ENCODE measurements at regions not wholly inside any gene's neighbourhood (a gene's known extent, or its start where the extent isn't known, plus 50 kb on each side); places are given as distances from the start of the nearest gene placed in this dataset.

- no peak for DNase-seq
Observed at GRCh38 chr5:68352166-68352565, 136.6 kb downstream of the PIK3R1 start.

GRCh38 chr5:68353605-68354004 is 138.0 kb downstream of the PIK3R1 start:
- no peak for DNase-seq

- no peak for DNase-seq
Observed at GRCh38 chr5:68354315-68354714, 138.8 kb downstream of the PIK3R1 start.

GRCh38 chr5:68356216-68356615 is 140.7 kb downstream of the PIK3R1 start:
- DNase-seq, result no peak

- DNase-seq, result no peak
Observed at GRCh38 chr5:68356623-68357022, 141.1 kb downstream of the PIK3R1 start.

- DNase-seq, result no peak
Observed at GRCh38 chr5:68359699-68360098, 144.1 kb downstream of the PIK3R1 start.

- DNase-seq, result no peak
Observed at GRCh38 chr5:68362331-68362730, 146.8 kb downstream of the PIK3R1 start.

GRCh38 chr5:68365889-68366288 is 150.3 kb downstream of the PIK3R1 start:
- no peak for DNase-seq

- no peak for DNase-seq
Observed at GRCh38 chr5:68367287-68367686, 151.7 kb downstream of the PIK3R1 start.

- DNase-seq, result no peak
Observed at GRCh38 chr5:68367717-68368116, 152.2 kb downstream of the PIK3R1 start.

- no peak for DNase-seq
Observed at GRCh38 chr5:68368311-68369022, 152.9 kb downstream of the PIK3R1 start.

GRCh38 chr5:68369023-68369359 is 153.4 kb downstream of the PIK3R1 start:
- no peak for DNase-seq

GRCh38 chr5:68369457-68370125 is 154.0 kb downstream of the PIK3R1 start:
- DNase-seq, result no peak

- no peak for DNase-seq
Observed at GRCh38 chr5:68370196-68370595, 154.6 kb downstream of the PIK3R1 start.

GRCh38 chr5:68371607-68372006 is 156.1 kb downstream of the PIK3R1 start:
- DNase-seq, result no peak

- no peak for DNase-seq
Observed at GRCh38 chr5:68372161-68372560, 156.6 kb downstream of the PIK3R1 start.

GRCh38 chr5:68373050-68373449 is 157.5 kb downstream of the PIK3R1 start:
- DNase-seq, result no peak

GRCh38 chr5:68374796-68375518 is 159.4 kb downstream of the PIK3R1 start:
- DNase-seq, result no peak

- DNase-seq, result no peak
Observed at GRCh38 chr5:68375540-68375939, 160.0 kb downstream of the PIK3R1 start.

- no peak for DNase-seq
Observed at GRCh38 chr5:68376935-68377334, 161.4 kb downstream of the PIK3R1 start.

- no peak for DNase-seq
Observed at GRCh38 chr5:68377733-68378132, 162.2 kb downstream of the PIK3R1 start.

GRCh38 chr5:68378204-68378820 is 162.8 kb downstream of the PIK3R1 start:
- no peak for DNase-seq
